Effector CD4-positive, alpha-beta T cell (primary cell): ENCODE measurements at regions not wholly inside any gene's neighbourhood (a gene's known extent, or its start where the extent isn't known, plus 50 kb on each side); places are given as distances from the start of the nearest gene placed in this dataset.
"Not testable (repeated sequence)": the region's sequence is repeated elsewhere in the genome, so short reads cannot be mapped to it uniquely, and the experiment has no call there.

ENCODE experiments used
- DNase-seq: peaks from one replicate; pipeline ENCODE4 v3.0.0-alpha.2; 2020

DNA sequence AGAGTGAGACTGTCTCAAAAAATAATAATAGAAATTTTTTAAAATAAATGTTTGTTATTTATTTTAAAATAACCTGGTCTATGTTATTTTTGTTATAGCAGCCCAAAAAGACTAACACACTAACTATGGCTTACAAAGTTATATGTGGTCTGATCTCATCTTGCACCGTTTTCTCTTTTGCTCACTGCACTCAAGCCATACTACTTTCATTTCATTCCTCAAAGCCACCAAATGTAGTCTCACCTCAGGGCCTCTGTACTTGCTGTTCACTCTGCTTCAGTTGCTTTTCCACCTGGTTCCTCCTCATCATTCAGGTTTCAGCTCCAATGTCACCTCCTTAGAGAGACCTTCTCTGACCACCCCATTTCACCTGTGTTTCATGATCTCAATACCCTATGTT is 55.2 kb upstream of the MDM1 start:
- no peak for DNase-seq

GRCh38 chr12:68389305-68389704 is 57.1 kb upstream of the MDM1 start:
- DNase-seq = no peak

- DNase-seq = no peak
These were observed 59.8 kb upstream of the MDM1 start for GRCh38 chr12:68391937-68392336.

DNA sequence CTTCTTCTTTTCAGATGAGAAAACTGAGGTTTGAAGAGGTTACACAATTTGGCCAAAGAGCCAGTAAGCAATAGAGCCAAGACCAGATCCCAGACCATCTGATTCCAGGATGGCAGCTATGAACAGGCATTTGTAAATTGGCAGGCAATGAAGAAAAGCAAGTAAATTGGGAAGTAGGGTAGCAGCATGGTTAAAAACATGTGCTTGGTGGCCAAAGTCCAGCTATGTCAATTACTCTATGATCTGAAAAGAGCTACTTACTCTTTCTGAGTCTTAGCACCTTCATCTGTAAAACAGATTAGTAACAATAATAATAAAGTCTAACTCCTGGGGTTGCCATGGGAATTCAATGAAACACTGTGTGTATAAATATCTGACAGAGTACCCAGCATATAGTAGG is 60.2 kb upstream of the MDM1 start:
- no peak for DNase-seq

GRCh38 chr12:68393417-68393816 is 61.3 kb upstream of the MDM1 start:
- no peak for DNase-seq

- no peak for DNase-seq
These were observed 65.5 kb upstream of the MDM1 start for GRCh38 chr12:68397566-68398158.

DNA sequence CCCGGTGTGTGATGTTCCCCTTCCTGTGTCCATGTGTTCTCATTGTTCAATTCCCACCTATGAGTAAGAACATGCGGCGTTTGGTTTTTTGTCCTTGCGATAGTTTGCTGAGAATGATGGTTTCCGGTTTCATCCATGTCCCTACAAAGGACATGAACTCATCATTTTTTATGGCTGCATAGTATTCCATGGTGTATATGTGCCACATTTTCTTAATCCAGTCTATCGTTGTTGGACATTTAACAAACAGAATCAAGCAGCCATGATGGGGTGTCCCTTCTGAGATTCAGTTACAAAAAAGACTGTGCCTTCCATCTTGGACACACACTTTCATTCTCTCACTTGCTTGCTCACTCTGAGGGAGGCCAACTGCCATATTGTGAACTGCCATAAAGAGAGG is 66.5 kb upstream of the MDM1 start:
- not testable (repeated sequence) for DNase-seq

- no peak for DNase-seq
These were observed 68.2 kb upstream of the MDM1 start for GRCh38 chr12:68400226-68400829.

GRCh38 chr12:68402422-68402821 is 70.3 kb upstream of the MDM1 start:
- no peak for DNase-seq

- DNase-seq = no peak
These were observed 71.1 kb upstream of the MDM1 start for GRCh38 chr12:68403296-68403695.

DNA sequence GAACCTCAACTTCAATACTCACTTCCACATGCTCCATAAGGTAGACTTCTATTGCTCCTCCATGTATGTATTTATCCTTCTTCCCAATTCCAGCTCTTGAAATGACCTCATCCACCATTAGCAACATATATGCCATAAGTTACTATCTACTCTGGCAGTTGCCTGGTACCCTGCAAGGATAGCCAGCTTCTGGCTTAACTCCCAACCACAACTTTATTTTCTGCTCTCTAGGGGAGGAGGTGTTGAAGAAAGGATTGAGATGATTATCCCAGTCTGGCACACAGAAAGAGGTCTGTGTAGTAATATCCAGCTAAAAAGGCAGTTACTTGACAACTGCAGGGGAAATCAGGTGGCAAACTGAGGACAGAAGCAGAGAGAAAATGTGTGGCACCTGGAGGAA is 71.5 kb upstream of the MDM1 start:
- no peak for DNase-seq

GRCh38 chr12:68405343-68405781 is 73.2 kb upstream of the MDM1 start:
- no peak for DNase-seq

GRCh38 chr12:68406134-68406576 is 74.0 kb upstream of the MDM1 start:
- DNase-seq = no peak

DNA sequence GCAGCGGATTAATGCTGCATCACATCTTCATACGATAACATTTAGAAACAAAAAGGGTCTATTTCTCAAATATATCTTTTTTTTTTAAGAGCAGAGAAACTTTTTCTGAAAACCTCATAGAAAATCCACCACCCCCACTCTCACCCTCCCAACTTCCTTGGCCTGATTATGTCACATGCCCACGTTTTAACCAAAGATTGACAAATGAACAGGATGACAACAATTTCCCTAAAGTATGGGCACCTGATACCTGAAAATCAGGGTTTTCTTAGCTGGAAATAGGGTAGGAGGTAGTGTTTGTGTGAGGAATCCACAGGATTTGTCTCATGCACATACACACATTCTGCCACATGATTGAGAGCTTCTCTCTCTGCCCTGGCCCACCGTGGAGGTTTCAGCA is 74.7 kb upstream of the MDM1 start:
- DNase-seq = no peak

DNA sequence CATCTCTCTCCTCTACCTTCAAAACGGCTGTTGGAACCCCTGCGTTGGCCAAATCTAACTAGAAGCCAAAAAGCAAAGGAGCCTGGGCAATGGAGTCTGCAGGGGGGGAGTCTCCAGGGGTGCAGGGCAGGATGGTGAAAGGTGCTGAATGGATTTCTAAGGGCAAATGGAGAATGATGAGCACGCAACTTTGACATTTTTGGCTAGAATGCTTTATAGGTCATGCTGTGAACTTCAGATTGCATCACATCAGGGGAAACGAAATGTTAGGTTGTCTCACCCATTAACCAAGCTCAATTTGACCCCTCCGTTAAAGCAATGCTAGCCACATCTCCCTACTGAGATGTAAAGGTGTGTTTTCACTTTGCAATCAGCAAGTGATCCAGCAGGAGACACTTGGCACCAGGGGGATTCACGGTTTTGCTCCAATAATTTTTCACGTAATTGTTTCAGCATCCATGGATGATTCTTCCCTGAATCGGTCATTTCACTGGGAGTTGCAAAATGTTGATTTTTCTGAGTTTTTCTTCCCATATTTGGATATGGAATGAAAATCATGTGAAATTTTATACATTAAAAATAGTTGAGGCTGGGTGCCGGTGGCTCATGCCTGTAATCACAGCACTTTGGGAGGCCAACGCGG is 78.0 kb upstream of the MDM1 start:
- DNase-seq = no peak

GRCh38 chr12:68411371-68411770 is 79.2 kb upstream of the MDM1 start:
- DNase-seq = no peak

- DNase-seq = no peak
These were observed 82.8 kb upstream of the MDM1 start for GRCh38 chr12:68414988-68415387.

DNA sequence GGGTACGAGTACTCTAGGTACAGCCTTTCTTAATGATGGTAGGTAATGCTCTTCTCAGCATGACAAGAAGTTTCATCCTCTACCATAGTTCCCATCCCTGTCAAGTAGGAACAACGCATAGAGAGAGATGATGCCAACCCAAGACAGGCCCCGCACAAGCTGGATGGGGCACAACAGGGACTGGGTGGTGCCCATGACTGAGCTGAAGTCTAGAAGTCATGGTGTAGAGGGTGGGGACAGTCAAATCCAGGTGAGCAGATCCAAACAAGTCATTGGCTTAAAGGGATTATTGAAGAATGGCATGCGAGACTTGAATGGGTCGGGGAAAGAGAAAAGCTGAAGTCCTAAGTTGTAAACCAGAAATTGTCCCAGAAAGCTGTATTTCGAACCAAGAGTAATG is 84.2 kb upstream of the MDM1 start:
- DNase-seq = no peak

DNA sequence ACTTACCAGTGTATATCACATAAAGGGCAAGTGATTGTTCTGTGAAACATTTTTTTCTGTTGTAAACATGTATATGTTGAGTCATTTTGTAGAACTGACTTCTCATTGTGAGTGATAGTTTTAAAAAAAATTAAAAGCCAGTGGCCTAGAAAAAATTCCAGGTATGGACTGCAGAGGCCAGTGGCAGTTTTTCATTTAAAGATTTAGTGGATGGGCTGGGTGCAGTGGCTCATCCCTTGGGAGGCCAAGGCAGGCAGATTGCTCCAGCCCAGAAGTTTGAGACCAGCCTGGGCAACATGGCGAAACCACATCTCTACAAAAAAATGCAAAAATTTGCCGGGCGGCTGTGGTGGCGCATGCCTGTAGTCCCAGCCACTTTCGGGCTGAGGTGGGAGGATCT is 84.7 kb upstream of the MDM1 start:
- DNase-seq = no peak

GRCh38 chr12:68418137-68418460 is 85.9 kb upstream of the MDM1 start:
- DNase-seq = no peak

GRCh38 chr12:68420225-68421010 is 88.3 kb upstream of the MDM1 start:
- DNase-seq = no peak

GRCh38 chr12:68422159-68422558 is 90.0 kb upstream of the MDM1 start:
- DNase-seq = no peak

GRCh38 chr12:68422956-68423574 is 90.9 kb upstream of the MDM1 start:
- no peak for DNase-seq
